Stimulated activated CD4-positive, alpha-beta T cell treated with anti-CD3 and anti-CD28 coated beads, Interleukin-4, amount 100 ng/mL, for 24 hours (primary cell): ENCODE measurements at regions not wholly inside any gene's neighbourhood (a gene's known extent, or its start where the extent isn't known, plus 50 kb on each side); places are given as distances from the start of the nearest gene placed in this dataset.

Source experiments
- DNase-seq: peaks from one replicate; pipeline ENCODE4 v3.0.0-alpha.2; 2020

GRCh38 chr16:86166414-86166813, 267.5 kb downstream of the IRF8 start:
- no peak for DNase-seq

DNA sequence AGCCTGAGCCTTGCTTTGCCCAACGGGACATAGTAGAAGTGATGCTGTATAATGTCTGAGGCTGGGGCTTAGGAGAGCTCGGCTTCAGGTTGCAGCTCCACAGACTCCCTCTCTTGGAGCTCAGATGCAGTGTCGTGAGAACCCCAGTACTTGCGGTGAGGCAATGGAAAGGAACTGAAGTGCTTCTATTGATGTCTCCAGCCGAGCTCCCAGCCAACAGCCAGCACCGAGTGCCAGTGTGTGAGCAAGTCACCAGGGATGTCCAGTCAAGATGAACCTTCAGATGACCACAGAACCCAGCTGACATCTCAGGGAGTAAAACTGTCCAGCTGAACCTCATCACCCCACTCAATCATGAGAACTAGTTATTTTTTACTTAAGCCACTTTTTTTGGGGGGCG, 268.1 kb downstream of the IRF8 start:
- no peak for DNase-seq

DNA sequence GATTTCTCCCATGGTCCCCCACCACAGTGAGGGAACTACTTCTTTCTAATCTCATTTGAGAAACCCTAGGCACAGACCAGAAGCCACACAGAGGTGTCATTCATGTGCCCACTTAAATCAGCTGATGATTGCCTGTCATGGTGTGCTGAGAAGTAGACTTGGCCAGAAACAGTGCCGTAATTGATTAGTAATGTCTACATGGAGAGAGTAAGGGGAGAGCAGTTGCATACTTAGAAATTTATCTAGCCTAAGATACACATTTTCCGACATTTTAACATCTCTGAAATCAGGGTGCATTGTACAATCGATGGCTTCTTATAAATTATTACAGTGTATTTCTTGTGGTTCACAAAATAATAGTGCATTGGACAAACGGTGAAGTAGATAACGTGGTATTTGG, 271.8 kb downstream of the IRF8 start:
- DNase-seq, result no peak

- DNase-seq, result no peak
Observed at GRCh38 chr16:86171329-86171728, 272.4 kb downstream of the IRF8 start.

GRCh38 chr16:86175816-86176215, 276.9 kb downstream of the IRF8 start:
- DNase-seq, result no peak

- no peak for DNase-seq
Observed at GRCh38 chr16:86176462-86176861, 277.5 kb downstream of the IRF8 start.

GRCh38 chr16:86180244-86180643, 281.3 kb downstream of the IRF8 start:
- DNase-seq, result no peak

GRCh38 chr16:86180780-86181179, 281.8 kb downstream of the IRF8 start:
- no peak for DNase-seq

DNA sequence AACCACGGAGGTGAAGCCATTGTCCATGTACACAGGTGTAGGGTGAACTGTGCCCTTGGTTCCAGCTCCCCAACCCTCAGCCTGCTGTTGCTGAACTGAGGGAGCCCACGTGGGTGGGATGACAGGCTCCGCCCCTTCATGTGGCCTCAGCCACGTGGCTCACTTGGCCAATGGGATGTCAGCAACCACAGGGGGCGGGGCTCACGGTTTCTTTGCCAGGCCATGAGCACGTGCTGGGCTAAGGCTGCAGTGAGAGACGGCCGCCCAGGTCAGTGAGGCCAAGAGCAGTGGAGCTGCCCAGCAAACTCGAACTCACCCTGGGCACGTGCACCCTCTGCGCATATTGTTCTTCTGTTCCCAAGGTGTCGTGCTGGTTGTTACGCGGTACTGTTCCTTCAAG, 282.6 kb downstream of the IRF8 start:
- no peak for DNase-seq

DNA sequence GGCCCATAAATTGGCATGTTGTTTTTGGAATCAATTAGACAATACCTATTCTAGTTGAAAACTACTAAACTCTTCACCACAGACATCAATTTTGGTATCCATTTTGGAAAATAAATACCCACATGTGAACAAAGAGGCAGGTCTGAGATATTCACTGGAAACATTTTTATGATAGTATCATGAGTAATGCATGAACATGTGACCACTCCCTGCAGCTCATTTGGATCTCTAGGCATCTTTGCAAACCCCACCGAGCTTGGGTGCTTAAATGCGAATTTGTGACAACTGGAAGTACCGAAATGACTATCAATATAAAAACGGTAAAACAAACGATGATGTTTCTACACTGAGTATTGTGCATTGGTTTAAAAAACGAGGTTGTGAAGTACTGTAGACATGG, 285.2 kb downstream of the IRF8 start:
- DNase-seq, result no peak

DNA sequence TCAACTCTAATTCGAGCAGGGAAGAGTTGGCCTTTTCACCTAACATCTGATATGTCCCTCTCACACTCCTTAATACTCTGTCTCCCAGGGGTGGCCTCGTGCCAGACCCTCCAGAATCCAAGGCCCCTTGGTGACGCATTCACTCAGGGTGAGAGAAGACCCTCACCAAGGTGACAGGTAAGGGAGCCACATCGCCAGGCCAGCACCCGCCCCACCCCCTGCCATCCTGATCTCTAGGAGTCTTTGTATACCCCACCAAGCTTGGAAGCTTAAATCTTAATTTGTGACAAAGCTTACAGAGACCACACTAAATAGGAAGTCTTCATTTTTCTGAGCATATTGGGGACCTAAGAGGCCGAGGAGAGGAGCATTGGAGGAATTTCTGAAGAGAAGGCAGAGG, 286.1 kb downstream of the IRF8 start:
- no peak for DNase-seq

DNA sequence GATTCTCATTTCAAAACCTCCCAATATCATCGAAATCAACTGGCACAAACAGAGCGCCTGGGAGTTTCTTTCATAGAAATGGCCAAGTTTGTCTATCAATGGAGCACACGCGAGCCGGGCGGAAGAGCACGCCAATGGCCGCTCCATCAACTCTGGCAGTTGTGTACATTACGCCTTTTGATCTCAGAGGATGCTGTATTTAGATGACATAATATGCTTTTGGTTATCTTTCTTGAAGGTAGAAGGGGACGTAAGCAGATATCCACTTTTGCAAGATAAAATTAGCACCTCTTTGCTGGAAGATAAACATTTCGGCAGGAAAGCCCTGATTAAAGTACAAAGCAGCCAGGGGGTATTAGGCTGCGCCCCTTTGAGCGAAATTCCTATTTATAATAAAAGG, 287.4 kb downstream of the IRF8 start:
- DNase-seq, result no peak

GRCh38 chr16:86189934-86190333, 291.0 kb downstream of the IRF8 start:
- no peak for DNase-seq

DNA sequence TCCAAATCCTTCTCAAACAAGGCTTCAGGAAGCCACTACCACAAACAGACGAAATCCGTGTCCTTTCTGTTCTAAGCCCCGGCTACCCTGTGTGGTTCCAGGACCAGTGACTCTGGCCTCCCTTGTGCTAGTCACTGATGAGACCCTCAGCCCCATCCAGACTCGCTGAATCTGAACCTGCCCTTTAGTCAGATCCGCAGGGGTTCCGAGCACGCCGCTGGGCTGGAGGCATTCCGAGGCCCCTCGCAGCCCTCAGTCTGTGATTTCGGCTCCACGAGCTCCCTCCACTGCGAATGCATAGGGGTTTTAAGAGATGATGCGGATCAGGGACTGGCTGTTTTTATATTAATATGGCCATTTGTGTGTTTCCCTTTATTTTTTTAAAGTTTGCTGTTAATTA, 292.7 kb downstream of the IRF8 start:
- no peak for DNase-seq

GRCh38 chr16:86193528-86194193, 294.7 kb downstream of the IRF8 start:
- DNase-seq, result no peak

- DNase-seq, result no peak
Observed at GRCh38 chr16:86195863-86196630, 297.1 kb downstream of the IRF8 start.

DNA sequence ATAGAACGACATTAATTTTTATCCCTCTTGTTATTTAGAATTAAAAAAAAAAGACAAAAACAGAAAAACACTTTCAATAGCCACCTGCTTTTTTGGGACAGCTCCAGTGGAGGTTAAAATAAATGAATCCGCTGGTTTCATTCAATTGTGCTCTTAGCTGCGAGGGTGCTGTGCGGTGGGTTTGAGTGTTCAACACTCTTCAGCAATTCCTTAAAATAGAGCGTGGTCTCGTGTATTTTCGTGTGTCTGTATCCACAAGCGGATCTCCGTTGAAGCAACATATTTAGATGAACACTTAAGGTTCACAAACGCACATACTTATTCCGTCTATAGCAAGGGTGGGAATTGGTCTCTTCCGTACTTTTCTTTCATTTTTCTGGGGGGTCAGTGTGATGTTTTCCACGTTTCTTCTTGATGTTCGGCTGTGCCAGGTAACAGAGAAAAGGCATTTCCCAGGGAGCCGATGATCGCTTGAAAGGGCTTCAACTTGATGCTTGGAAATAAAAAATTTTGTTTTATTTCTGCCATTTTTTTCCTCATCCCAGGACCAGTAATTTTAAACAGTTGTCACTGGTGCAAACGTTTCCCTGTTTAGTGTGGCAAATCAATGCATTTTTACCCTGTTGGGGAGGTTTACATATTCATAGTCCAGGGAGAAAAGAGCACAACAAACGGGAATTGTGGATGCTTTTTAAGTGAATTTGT, 297.9 kb downstream of the IRF8 start:
- DNase-seq, result no peak

GRCh38 chr16:86198206-86199118, 299.5 kb downstream of the IRF8 start:
- no peak for DNase-seq

- no peak for DNase-seq
Observed at GRCh38 chr16:86199182-86199581, 300.2 kb downstream of the IRF8 start.

- no peak for DNase-seq
Observed at GRCh38 chr16:86199871-86200695, 301.1 kb downstream of the IRF8 start.

DNA sequence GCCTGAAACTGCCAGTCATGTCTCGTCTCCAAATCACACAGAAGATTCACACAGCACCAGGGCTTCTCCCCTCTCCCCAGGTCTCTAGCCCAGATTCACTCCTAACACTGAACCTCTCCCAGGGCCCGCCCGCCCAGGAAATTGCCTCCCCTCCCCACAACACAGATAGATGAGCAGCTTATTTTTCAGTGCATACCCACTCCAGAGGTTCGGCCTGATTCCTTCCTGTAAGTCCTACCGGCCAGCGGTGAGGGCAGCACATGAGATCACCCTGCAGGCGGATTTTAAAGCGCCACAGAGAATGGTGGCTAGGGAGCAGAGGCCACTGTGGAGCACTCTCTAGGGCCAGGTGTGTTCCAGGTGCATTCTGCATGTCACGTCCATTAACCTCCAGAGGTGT, 301.8 kb downstream of the IRF8 start:
- DNase-seq, result no peak

DNA sequence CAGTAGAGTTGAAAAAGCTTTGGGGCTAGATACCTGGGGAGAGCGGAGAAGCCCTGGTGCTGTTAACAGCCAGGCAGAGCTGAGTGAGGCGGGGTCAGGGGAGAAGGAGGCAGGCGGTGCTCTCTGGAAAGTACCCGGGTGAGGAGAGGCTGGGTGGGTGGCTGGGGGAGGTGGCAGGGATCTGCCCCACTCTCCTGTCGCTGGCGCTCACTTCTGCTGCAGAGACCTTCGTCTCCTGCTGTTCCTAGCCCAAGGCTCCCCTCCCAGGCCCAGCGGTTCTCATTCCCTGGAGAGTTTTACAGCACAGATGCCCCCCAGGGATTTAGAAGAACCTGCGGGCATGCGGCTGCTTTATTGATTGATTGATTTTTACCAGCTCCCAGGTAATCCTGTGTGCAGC, 302.8 kb downstream of the IRF8 start:
- DNase-seq, result no peak
